ENCODE measurements at regions not wholly inside any gene's neighbourhood (a gene's known extent, or its start where the extent isn't known, plus 50 kb on each side); places are given as distances from the start of the nearest gene placed in this dataset.

GRCh38 chr16:6643080-6643686, 689.5 kb upstream of the RBFOX1 start:
- DNase-seq: peak in 1 of 2 experiments; percentile 17

GRCh38 chr16:6642271-6642670, 690.4 kb upstream of the RBFOX1 start:
- no peak for DNase-seq

GRCh38 chr16:6641091-6641490, 691.6 kb upstream of the RBFOX1 start:
- DNase-seq: no peak

GRCh38 chr16:6636457-6636856, 696.2 kb upstream of the RBFOX1 start:
- no peak for DNase-seq

GRCh38 chr16:6634151-6634550, 698.5 kb upstream of the RBFOX1 start:
- no peak for DNase-seq

GRCh38 chr16:6633456-6633855, 699.2 kb upstream of the RBFOX1 start:
- no peak for DNase-seq

GRCh38 chr16:6629110-6629509, 703.5 kb upstream of the RBFOX1 start:
- no peak for DNase-seq

- no peak for DNase-seq
Measured at GRCh38 chr16:6625606-6626005, 707.0 kb upstream of the RBFOX1 start.

- DNase-seq: no peak
Measured at GRCh38 chr16:6618874-6619273, 713.8 kb upstream of the RBFOX1 start.

- DNase-seq: no peak
Measured at GRCh38 chr16:6616746-6617145, 715.9 kb upstream of the RBFOX1 start.

- no peak for DNase-seq
Measured at GRCh38 chr16:6615636-6616035, 717.0 kb upstream of the RBFOX1 start.

GRCh38 chr16:6611535-6611934, 721.1 kb upstream of the RBFOX1 start:
- DNase-seq: no peak

GRCh38 chr16:6605490-6605889, 727.2 kb upstream of the RBFOX1 start:
- no peak for DNase-seq

- DNase-seq: no peak
Measured at GRCh38 chr16:6603780-6604325, 728.8 kb upstream of the RBFOX1 start.

GRCh38 chr16:6602405-6602804, 730.2 kb upstream of the RBFOX1 start:
- no peak for DNase-seq

- no peak for DNase-seq
Measured at GRCh38 chr16:6600167-6600566, 732.5 kb upstream of the RBFOX1 start.

- DNase-seq: no peak
Measured at GRCh38 chr16:6593799-6594198, 738.8 kb upstream of the RBFOX1 start.

- no peak for DNase-seq
Measured at GRCh38 chr16:6576606-6577005, 756.0 kb upstream of the RBFOX1 start.

GRCh38 chr16:6576113-6576512, 756.5 kb upstream of the RBFOX1 start:
- no peak for DNase-seq

GRCh38 chr16:6574146-6574545, 758.5 kb upstream of the RBFOX1 start:
- DNase-seq: no peak

- no peak for DNase-seq
Measured at GRCh38 chr16:6573577-6573976, 759.1 kb upstream of the RBFOX1 start.

GRCh38 chr16:6571044-6571443, 761.6 kb upstream of the RBFOX1 start:
- DNase-seq: no peak

- DNase-seq: no peak
Measured at GRCh38 chr16:6570530-6570929, 762.1 kb upstream of the RBFOX1 start.

GRCh38 chr16:6562986-6563385, 769.7 kb upstream of the RBFOX1 start:
- DNase-seq: no peak

Data from activated CD4-positive, alpha-beta T cell treated with anti-CD3 and anti-CD28 coated beads, Interleukin-2, amount 50 U/mL, for 4 hours (primary cell).